HG03432 (cell line): ENCODE measurements at regions not wholly inside any gene's neighbourhood (a gene's known extent, or its start where the extent isn't known, plus 50 kb on each side); places are given as distances from the start of the nearest gene placed in this dataset.
A peak's percentile ranks its signal among the peaks of the same experiment; 100 is the strongest.
"Not testable (repeated sequence)": the region's sequence is repeated elsewhere in the genome, so short reads cannot be mapped to it uniquely, and the experiment has no call there.

Source experiments
- ATAC-seq: cut with Tn5 transposase; IDR thresholded peaks from one replicate; pipeline ENCODE4 v1.9.1; 2021; ENCODE audit warnings: mild to moderate bottlenecking, moderate library complexity; ENCODE audit not compliant: unreplicated experiment

GRCh38 chr13:30816736-30817135, 81.4 kb downstream of the ALOX5AP start:
- no peak for ATAC-seq

GRCh38 chr13:30818323-30818960, 83.1 kb downstream of the ALOX5AP start:
- ATAC-seq: no peak

GRCh38 chr13:30819136-30819888, 84.0 kb downstream of the ALOX5AP start:
- ATAC-seq: no peak

GRCh38 chr13:30821421-30821820, 84.7 kb upstream of the MEDAG start:
- ATAC-seq: no peak

GRCh38 chr13:30824651-30825050, 81.4 kb upstream of the MEDAG start:
- ATAC-seq: no peak

- ATAC-seq: no peak
These were observed 79.0 kb upstream of the MEDAG start for GRCh38 chr13:30826911-30827577.

GRCh38 chr13:30827578-30827925, 78.5 kb upstream of the MEDAG start:
- no peak for ATAC-seq

- ATAC-seq: no peak
These were observed 76.8 kb upstream of the MEDAG start for GRCh38 chr13:30829145-30829832.

- no peak for ATAC-seq
These were observed 76.0 kb upstream of the MEDAG start for GRCh38 chr13:30829833-30830637.

GRCh38 chr13:30830638-30830965, 75.5 kb upstream of the MEDAG start:
- no peak for ATAC-seq

GRCh38 chr13:30831515-30831914, 74.6 kb upstream of the MEDAG start:
- no peak for ATAC-seq

- no peak for ATAC-seq
These were observed 73.7 kb upstream of the MEDAG start for GRCh38 chr13:30832377-30832776.

GRCh38 chr13:30832845-30833332, 73.2 kb upstream of the MEDAG start:
- peak; percentile 75 for ATAC-seq

- no peak for ATAC-seq
These were observed 70.6 kb upstream of the MEDAG start for GRCh38 chr13:30835442-30835841.

GRCh38 chr13:30837227-30838159, 68.6 kb upstream of the MEDAG start:
- ATAC-seq: no peak

- not testable (repeated sequence) for ATAC-seq
These were observed 66.4 kb upstream of the MEDAG start for GRCh38 chr13:30839636-30840035.

GRCh38 chr13:30840515-30840914, 65.6 kb upstream of the MEDAG start:
- no peak for ATAC-seq

GRCh38 chr13:30841154-30841553, 64.9 kb upstream of the MEDAG start:
- no peak for ATAC-seq

GRCh38 chr13:30843548-30843947, 62.5 kb upstream of the MEDAG start:
- no peak for ATAC-seq
